ENCODE measurements at regions not wholly inside any gene's neighbourhood (a gene's known extent, or its start where the extent isn't known, plus 50 kb on each side); places are given as distances from the start of the nearest gene placed in this dataset.
"Not testable (repeated sequence)": the region's sequence is repeated elsewhere in the genome, so short reads cannot be mapped to it uniquely, and the experiment has no call there.

DNA sequence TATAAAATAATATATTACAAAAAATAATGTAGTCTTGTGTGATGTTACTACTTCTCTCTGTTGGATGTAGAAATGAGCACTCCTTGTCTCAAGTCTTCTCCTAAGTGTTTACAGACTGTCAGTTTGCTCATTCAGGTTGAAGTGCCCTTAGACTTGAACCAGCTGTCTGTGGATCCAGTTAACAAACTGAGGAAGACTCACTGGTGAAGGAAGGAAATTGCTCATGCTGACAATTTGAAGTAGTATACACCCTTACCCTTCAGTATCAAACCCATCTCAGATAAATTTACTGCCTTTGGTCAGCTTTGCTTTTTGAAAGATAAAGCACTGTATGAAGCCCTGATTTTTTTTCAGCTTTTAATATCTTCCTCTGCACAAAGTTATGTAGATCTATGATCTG lies 854.2 kb upstream of the ZEB2 start (continued):
- TF ChIP-seq, protein P1, sequence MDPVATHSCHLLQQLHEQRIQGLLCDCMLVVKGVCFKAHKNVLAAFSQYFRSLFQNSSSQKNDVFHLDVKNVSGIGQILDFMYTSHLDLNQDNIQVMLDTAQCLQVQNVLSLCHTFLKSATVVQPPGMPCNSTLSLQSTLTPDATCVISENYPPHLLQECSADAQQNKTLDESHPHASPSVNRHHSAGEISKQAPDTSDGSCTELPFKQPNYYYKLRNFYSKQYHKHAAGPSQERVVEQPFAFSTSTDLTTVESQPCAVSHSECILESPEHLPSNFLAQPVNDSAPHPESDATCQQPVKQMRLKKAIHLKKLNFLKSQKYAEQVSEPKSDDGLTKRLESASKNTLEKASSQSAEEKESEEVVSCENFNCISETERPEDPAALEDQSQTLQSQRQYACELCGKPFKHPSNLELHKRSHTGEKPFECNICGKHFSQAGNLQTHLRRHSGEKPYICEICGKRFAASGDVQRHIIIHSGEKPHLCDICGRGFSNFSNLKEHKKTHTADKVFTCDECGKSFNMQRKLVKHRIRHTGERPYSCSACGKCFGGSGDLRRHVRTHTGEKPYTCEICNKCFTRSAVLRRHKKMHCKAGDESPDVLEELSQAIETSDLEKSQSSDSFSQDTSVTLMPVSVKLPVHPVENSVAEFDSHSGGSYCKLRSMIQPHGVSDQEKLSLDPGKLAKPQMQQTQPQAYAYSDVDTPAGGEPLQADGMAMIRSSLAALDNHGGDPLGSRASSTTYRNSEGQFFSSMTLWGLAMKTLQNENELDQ (tag by site-specific recombination; IDR thresholded peaks at IDR 0.05; ENCODE audit: low read depth) = no peak
- no peak for TF ChIP-seq ZNF335 (tag by site-specific recombination; conservative IDR thresholded peaks at IDR 0.05)
- no peak for TF ChIP-seq SALL2 (tag by site-specific recombination; IDR thresholded peaks at IDR 0.05; ENCODE audit: borderline replicate concordance)
- no peak for TF ChIP-seq ZNF23 (tag by site-specific recombination; IDR thresholded peaks at IDR 0.05; ENCODE audit: borderline replicate concordance)
- TF ChIP-seq, protein P2, sequence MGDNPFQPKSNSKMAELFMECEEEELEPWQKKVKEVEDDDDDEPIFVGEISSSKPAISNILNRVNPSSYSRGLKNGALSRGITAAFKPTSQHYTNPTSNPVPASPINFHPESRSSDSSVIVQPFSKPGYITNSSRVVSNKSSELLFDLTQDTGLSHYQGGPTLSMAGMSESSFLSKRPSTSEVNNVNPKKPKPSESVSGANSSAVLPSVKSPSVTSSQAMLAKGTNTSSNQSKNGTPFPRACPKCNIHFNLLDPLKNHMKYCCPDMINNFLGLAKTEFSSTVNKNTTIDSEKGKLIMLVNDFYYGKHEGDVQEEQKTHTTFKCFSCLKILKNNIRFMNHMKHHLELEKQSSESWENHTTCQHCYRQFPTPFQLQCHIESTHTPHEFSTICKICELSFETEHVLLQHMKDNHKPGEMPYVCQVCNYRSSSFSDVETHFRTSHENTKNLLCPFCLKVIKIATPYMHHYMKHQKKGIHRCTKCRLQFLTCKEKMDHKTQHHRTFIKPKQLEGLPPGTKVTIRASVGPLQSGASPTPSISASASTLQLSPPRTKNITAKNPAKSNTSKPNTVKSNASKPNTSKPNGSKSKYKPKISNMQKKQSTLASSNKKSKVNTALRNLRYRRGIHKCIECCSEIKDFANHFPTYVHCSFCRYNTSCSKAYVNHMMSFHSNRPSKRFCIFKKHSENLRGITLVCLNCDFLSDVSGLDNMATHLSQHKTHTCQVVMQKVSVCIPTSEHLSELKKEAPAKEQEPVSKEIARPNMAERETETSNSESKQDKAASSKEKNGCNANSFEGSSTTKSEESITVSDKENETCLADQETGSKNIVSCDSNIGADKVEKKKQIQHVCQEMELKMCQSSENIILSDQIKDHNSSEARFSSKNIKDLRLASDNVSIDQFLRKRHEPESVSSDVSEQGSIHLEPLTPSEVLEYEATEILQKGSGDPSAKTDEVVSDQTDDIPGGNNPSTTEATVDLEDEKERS (tag by site-specific recombination; IDR thresholded peaks at IDR 0.05) = no peak
- TF ChIP-seq, protein P3, sequence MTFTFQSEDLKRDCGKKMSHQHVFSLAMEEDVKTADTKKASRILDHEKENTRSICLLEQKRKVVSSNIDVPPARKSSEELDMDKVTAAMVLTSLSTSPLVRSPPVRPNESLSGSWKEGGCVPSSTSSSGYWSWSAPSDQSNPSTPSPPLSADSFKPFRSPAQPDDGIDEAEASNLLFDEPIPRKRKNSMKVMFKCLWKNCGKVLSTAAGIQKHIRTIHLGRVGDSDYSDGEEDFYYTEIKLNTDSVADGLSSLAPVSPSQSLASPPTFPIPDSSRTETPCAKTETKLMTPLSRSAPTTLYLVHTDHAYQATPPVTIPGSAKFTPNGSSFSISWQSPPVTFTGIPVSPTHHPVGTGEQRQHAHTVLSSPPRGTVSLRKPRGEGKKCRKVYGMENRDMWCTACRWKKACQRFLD (tag by site-specific recombination; IDR thresholded peaks at IDR 0.05) = no peak
- no peak for TF ChIP-seq ZNF549 (tag by site-specific recombination; IDR thresholded peaks at IDR 0.05)
- no peak for TF ChIP-seq SCRT2 (tag by site-specific recombination; IDR thresholded peaks at IDR 0.05)
- TF ChIP-seq, protein P4, sequence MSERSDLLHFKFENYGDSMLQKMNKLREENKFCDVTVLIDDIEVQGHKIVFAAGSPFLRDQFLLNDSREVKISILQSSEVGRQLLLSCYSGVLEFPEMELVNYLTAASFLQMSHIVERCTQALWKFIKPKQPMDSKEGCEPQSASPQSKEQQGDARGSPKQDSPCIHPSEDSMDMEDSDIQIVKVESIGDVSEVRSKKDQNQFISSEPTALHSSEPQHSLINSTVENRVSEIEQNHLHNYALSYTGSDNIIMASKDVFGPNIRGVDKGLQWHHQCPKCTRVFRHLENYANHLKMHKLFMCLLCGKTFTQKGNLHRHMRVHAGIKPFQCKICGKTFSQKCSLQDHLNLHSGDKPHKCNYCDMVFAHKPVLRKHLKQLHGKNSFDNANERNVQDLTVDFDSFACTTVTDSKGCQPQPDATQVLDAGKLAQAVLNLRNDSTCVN (tag by site-specific recombination; optimal IDR thresholded peaks at IDR 0.05) = no peak

DNA sequence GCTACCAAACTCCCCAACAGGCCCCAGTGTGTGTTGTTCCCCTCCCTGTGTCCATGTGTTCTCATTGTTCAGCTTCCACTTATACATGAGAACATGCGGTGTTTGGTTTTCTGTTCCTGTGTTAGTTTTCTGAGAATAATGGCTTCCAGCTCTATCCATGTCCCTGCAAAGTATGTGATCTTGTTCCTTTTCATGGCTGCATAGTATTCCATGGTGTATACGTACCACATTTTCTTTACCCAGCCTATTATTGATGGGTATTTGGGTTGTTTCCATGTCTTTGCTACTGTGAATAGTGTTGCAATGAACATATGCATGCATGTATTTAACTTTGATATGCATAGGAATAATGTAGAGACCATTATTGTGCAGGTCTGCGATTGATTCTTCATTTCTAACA lies 847.4 kb upstream of the ZEB2 start:
- CTCF ChIA-PET = interaction anchor here (0.6 kb wide), 1 partner anchor 270 kb away, joined by 3 read pairs; no protein-coding TSS in a partner anchor
- POLR2A ChIA-PET = not testable (repeated sequence)

DNA sequence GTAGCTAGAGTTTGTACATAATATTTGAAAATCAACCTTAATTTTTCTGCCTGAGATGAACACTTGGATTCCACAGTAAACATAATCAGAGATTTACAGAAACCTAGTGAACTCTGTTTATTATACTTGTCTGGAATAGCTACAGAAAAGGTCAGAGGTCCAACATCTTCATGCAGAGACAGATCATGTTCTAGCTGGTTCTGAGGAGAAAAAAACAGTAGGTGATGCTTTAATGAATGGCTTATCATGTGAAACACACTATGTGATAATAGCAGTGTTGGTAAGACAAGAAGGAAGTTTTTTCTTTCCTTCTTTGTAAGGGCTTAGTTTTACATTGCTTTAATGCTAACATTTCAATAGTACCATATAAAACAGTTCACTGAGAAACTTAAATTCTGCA lies 846.4 kb upstream of the ZEB2 start:
- POLR2A ChIA-PET = no interaction called here
- no peak overlapping the region for H3K27ac ChIP-seq (ENCODE audit: extremely low read depth, low read depth, low read length)
- H3K36me3 ChIP-seq (ENCODE audit: control insufficient read depth in 2 of 2, insufficient read depth in 1 of 2, low read length in 2 of 2) = no peaks in the 10 kb centered on the region
- TF ChIP-seq, protein P5, sequence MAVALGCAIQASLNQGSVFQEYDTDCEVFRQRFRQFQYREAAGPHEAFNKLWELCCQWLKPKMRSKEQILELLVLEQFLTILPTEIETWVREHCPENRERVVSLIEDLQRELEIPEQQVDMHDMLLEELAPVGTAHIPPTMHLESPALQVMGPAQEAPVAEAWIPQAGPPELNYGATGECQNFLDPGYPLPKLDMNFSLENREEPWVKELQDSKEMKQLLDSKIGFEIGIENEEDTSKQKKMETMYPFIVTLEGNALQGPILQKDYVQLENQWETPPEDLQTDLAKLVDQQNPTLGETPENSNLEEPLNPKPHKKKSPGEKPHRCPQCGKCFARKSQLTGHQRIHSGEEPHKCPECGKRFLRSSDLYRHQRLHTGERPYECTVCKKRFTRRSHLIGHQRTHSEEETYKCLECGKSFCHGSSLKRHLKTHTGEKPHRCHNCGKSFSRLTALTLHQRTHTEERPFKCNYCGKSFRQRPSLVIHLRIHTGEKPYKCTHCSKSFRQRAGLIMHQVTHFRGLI (tag by site-specific recombination; IDR thresholded peaks at IDR 0.05) = no peak
- peak; percentile 60 for TF ChIP-seq ZIC2 (tag by site-specific recombination; IDR thresholded peaks at IDR 0.05)
- TF ChIP-seq ZNF302 (tag by site-specific recombination; IDR thresholded peaks at IDR 0.05; ENCODE audit: low read depth) = no peak
- no peak for TF ChIP-seq GLIS2 (tag by site-specific recombination; IDR thresholded peaks at IDR 0.05)
- no peak for TF ChIP-seq ZNF747 (tag by site-specific recombination; IDR thresholded peaks at IDR 0.05)
- TF ChIP-seq ZNF654 (tag by site-specific recombination; IDR thresholded peaks at IDR 0.05; ENCODE audit: low read depth) = no peak
- TF ChIP-seq ZNF626 (tag by site-specific recombination; IDR thresholded peaks at IDR 0.05) = no peak
- TF ChIP-seq, protein P6, sequence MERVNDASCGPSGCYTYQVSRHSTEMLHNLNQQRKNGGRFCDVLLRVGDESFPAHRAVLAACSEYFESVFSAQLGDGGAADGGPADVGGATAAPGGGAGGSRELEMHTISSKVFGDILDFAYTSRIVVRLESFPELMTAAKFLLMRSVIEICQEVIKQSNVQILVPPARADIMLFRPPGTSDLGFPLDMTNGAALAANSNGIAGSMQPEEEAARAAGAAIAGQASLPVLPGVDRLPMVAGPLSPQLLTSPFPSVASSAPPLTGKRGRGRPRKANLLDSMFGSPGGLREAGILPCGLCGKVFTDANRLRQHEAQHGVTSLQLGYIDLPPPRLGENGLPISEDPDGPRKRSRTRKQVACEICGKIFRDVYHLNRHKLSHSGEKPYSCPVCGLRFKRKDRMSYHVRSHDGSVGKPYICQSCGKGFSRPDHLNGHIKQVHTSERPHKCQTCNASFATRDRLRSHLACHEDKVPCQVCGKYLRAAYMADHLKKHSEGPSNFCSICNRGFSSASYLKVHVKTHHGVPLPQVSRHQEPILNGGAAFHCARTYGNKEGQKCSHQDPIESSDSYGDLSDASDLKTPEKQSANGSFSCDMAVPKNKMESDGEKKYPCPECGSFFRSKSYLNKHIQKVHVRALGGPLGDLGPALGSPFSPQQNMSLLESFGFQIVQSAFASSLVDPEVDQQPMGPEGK (tag by site-specific recombination; IDR thresholded peaks at IDR 0.05) = no peak
- H3K4me3 ChIP-seq (ENCODE audit: low read depth, low read length) = no peak overlapping the region
- H3K9me3 ChIP-seq (ENCODE audit: control insufficient read depth, insufficient read depth, low read depth, low read length) = no peaks in the 10 kb centered on the region
- CTCF ChIA-PET = no interaction called here
- H3K4me1 ChIP-seq (ENCODE audit: control insufficient read depth, insufficient read depth, low read length) = no peaks in the 10 kb centered on the region

More for the DNA sequence above, 847.4 kb upstream of the ZEB2 start:
- TF ChIP-seq, protein P7, sequence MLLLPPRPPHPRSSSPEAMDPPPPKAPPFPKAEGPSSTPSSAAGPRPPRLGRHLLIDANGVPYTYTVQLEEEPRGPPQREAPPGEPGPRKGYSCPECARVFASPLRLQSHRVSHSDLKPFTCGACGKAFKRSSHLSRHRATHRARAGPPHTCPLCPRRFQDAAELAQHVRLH (tag by site-specific recombination; IDR thresholded peaks at IDR 0.05) = 0 out of 2 replicates have a peak, but pooled peaks have one; percentile 16
- peak; percentile 91 for TF ChIP-seq ZNF146 (tag by site-specific recombination; IDR thresholded peaks at IDR 0.05)
- H3K9me3 ChIP-seq (ENCODE audit: control insufficient read depth, insufficient read depth, low read depth, low read length); H3K4me1 ChIP-seq (ENCODE audit: control insufficient read depth, insufficient read depth, low read length); H3K36me3 ChIP-seq (ENCODE audit: control insufficient read depth in 2 of 2, insufficient read depth in 1 of 2, low read length in 2 of 2); H3K4me3 ChIP-seq (ENCODE audit: low read depth, low read length); H3K27ac ChIP-seq (ENCODE audit: extremely low read depth, low read depth, low read length): not testable (repeated sequence)

Data from HEK293 (cell line).